B cell (primary cell): ENCODE measurements at regions not wholly inside any gene's neighbourhood (a gene's known extent, or its start where the extent isn't known, plus 50 kb on each side); places are given as distances from the start of the nearest gene placed in this dataset.

ENCODE experiments used
- EZH2 ChIP-seq: IDR thresholded peaks from 2 replicates; pipeline ENCODE4 v1.6.1; 2012; ENCODE audit warnings: borderline replicate concordance, low read depth, mild to moderate bottlenecking, moderate library complexity, low read length; ENCODE audit not compliant: insufficient read depth, poor library complexity, severe bottlenecking
- TF ChIP-seq, protein P1 (sequence below): fragments of 200-600 bp; IDR thresholded peaks from one replicate; pipeline ENCODE4 v1.8.0; 2022; ENCODE audit warnings: antibody characterized with exemption, mild to moderate bottlenecking

DNA sequence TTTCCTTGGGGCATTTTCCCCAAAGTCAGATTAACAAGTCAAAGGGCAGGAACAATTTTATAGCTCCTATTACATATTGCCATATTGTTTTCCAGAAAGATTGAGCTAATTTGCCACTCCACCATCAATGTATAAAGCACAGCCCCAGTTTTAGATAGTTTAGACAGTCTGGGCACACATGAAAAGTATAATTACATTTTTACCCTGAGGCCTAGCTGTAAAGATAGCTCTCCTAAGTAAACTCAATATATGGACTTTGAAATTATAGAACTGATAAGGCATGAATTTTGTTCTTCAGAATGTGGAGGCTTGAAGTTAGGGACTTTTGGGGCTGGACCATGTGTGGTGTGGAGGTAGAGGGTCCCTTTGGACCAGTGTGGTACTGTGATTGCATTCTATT, 166.0 kb downstream of the FHIP1A start:
- TF ChIP-seq, protein P1, sequence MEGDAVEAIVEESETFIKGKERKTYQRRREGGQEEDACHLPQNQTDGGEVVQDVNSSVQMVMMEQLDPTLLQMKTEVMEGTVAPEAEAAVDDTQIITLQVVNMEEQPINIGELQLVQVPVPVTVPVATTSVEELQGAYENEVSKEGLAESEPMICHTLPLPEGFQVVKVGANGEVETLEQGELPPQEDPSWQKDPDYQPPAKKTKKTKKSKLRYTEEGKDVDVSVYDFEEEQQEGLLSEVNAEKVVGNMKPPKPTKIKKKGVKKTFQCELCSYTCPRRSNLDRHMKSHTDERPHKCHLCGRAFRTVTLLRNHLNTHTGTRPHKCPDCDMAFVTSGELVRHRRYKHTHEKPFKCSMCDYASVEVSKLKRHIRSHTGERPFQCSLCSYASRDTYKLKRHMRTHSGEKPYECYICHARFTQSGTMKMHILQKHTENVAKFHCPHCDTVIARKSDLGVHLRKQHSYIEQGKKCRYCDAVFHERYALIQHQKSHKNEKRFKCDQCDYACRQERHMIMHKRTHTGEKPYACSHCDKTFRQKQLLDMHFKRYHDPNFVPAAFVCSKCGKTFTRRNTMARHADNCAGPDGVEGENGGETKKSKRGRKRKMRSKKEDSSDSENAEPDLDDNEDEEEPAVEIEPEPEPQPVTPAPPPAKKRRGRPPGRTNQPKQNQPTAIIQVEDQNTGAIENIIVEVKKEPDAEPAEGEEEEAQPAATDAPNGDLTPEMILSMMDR: no peak
- TF ChIP-seq EZH2: no peak
